ENCODE measurements at regions not wholly inside any gene's neighbourhood (a gene's known extent, or its start where the extent isn't known, plus 50 kb on each side); places are given as distances from the start of the nearest gene placed in this dataset.
A peak's percentile ranks its signal among the peaks of the same experiment; 100 is the strongest.
"Not testable (repeated sequence)": the region's sequence is repeated elsewhere in the genome, so short reads cannot be mapped to it uniquely, and the experiment has no call there.

GRCh38 chr1:211890091-211890995 lies 59.8 kb upstream of the LPGAT1 start:
- H3K4me1 ChIP-seq (ENCODE audit: control insufficient read depth in 3 of 3, insufficient read depth in 2 of 3, low read depth in 1 of 3, low read length in 2 of 3), result peaks cover 0 to 32% (median 0%) of the 10 kb centered on the region in 3 donors
- H3K4me3 ChIP-seq (ENCODE audit: low read depth in 1 of 3, low read length in 3 of 3); H3K27me3 ChIP-seq (ENCODE audit: control insufficient read depth in 3 of 3, insufficient read depth in 3 of 3, low read length in 3 of 3); FAIRE-seq; H3K36me3 ChIP-seq (ENCODE audit: control insufficient read depth in 3 of 3, insufficient read depth in 2 of 3, low read depth in 1 of 3, low read length in 3 of 3); H3K9me3 ChIP-seq (ENCODE audit: control insufficient read depth in 2 of 2, insufficient read depth in 1 of 2, low read depth in 1 of 2, low read length in 1 of 2); DNase-seq; H3K27ac ChIP-seq (ENCODE audit: low read depth in 1 of 3, low read length in 2 of 3): not testable (repeated sequence)
- 92 to 96% (median 94%) methylated on average over 23 of the region's 23 CpGs for WGBS, 3 donors

- not testable (repeated sequence) for DNase-seq; H3K27ac ChIP-seq (ENCODE audit: low read depth in 1 of 3, low read length in 2 of 3); H3K27me3 ChIP-seq (ENCODE audit: control insufficient read depth in 3 of 3, insufficient read depth in 3 of 3, low read length in 3 of 3); FAIRE-seq; H3K4me3 ChIP-seq (ENCODE audit: low read depth in 1 of 3, low read length in 3 of 3); H3K36me3 ChIP-seq (ENCODE audit: control insufficient read depth in 3 of 3, insufficient read depth in 2 of 3, low read depth in 1 of 3, low read length in 3 of 3); H3K9me3 ChIP-seq (ENCODE audit: control insufficient read depth in 2 of 2, insufficient read depth in 1 of 2, low read depth in 1 of 2, low read length in 1 of 2)
- peaks cover 0 to 26% (median 0%) of the 10 kb centered on the region in 3 donors for H3K4me1 ChIP-seq (ENCODE audit: control insufficient read depth in 3 of 3, insufficient read depth in 2 of 3, low read depth in 1 of 3, low read length in 2 of 3)
- 80 to 96% (median 82%) methylated on average over 39 to 50 of the region's 50 CpGs for WGBS, 3 donors
Observed at GRCh38 chr1:211889307-211890090, 58.9 kb upstream of the LPGAT1 start.

GRCh38 chr1:211886551-211886950 lies 56.0 kb upstream of the LPGAT1 start:
- 96 to 98% (median 97%) methylated on average over 3 of the region's 3 CpGs for WGBS, 3 donors
- DNase-seq, result no peak
- Histone ChIP-seq H3K4me3 (ENCODE audit: low read depth in 1 of 3, low read length in 3 of 3) (no peak overlapping the region), H3K27ac (ENCODE audit: low read depth in 1 of 3, low read length in 2 of 3) (no peak overlapping the region), H3K9me3 (ENCODE audit: control insufficient read depth in 2 of 2, insufficient read depth in 1 of 2, low read depth in 1 of 2, low read length in 1 of 2) (peaks cover 0 to 3% of the 10 kb centered on the region in 2 donors), H3K27me3 (ENCODE audit: control insufficient read depth in 3 of 3, insufficient read depth in 3 of 3, low read length in 3 of 3) (no peaks in the 10 kb centered on the region), H3K4me1 (ENCODE audit: control insufficient read depth in 3 of 3, insufficient read depth in 2 of 3, low read depth in 1 of 3, low read length in 2 of 3) (peaks cover 0 to 14% (median 0%) of the 10 kb centered on the region in 3 donors), H3K36me3 (ENCODE audit: control insufficient read depth in 3 of 3, insufficient read depth in 2 of 3, low read depth in 1 of 3, low read length in 3 of 3) (no peaks in the 10 kb centered on the region)
- no peak for FAIRE-seq

GRCh38 chr1:211885747-211886522 lies 55.4 kb upstream of the LPGAT1 start:
- FAIRE-seq, result no peak
- Histone ChIP-seq H3K9me3 (ENCODE audit: control insufficient read depth in 2 of 2, insufficient read depth in 1 of 2, low read depth in 1 of 2, low read length in 1 of 2) (peaks cover 0 to 3% of the 10 kb centered on the region in 2 donors), H3K36me3 (ENCODE audit: control insufficient read depth in 3 of 3, insufficient read depth in 2 of 3, low read depth in 1 of 3, low read length in 3 of 3) (no peaks in the 10 kb centered on the region), H3K27me3 (ENCODE audit: control insufficient read depth in 3 of 3, insufficient read depth in 3 of 3, low read length in 3 of 3) (no peaks in the 10 kb centered on the region), H3K27ac (ENCODE audit: low read depth in 1 of 3, low read length in 2 of 3) (no peak overlapping the region), H3K4me3 (ENCODE audit: low read depth in 1 of 3, low read length in 3 of 3) (no peak overlapping the region), H3K4me1 (ENCODE audit: control insufficient read depth in 3 of 3, insufficient read depth in 2 of 3, low read depth in 1 of 3, low read length in 2 of 3) (peaks cover 0 to 14% (median 0%) of the 10 kb centered on the region in 3 donors)
- WGBS, 3 donors, result 13 to 39% (median 19%) methylated on average over 3 of the region's 3 CpGs
- peak; percentile 40 for DNase-seq

- FAIRE-seq, result no peak
- no peak for DNase-seq
- Histone ChIP-seq H3K9me3 (ENCODE audit: control insufficient read depth in 2 of 2, insufficient read depth in 1 of 2, low read depth in 1 of 2, low read length in 1 of 2) (no peaks in the 10 kb centered on the region), H3K36me3 (ENCODE audit: control insufficient read depth in 3 of 3, insufficient read depth in 2 of 3, low read depth in 1 of 3, low read length in 3 of 3) (no peaks in the 10 kb centered on the region), H3K4me1 (ENCODE audit: control insufficient read depth in 3 of 3, insufficient read depth in 2 of 3, low read depth in 1 of 3, low read length in 2 of 3) (peaks cover 0 to 7% (median 0%) of the 10 kb centered on the region in 3 donors), H3K27ac (ENCODE audit: low read depth in 1 of 3, low read length in 2 of 3) (no peak overlapping the region), H3K27me3 (ENCODE audit: control insufficient read depth in 3 of 3, insufficient read depth in 3 of 3, low read length in 3 of 3) (no peaks in the 10 kb centered on the region), H3K4me3 (ENCODE audit: low read depth in 1 of 3, low read length in 3 of 3) (no peak overlapping the region)
- WGBS, 3 donors, result 85 to 88% (median 87%) methylated on average over 4 of the region's 4 CpGs
Observed at GRCh38 chr1:211882381-211883004, 51.9 kb upstream of the LPGAT1 start.
